KMS-11 (cell line): ENCODE measurements at regions not wholly inside any gene's neighbourhood (a gene's known extent, or its start where the extent isn't known, plus 50 kb on each side); places are given as distances from the start of the nearest gene placed in this dataset.

Experiments
- H2AFZ ChIP-seq: fragments of 200-600 bp; sonication (generic); 2 replicates; pipeline ENCODE4 v1.6.1; 2016; ENCODE audit warnings: antibody characterized with exemption, mixed run types, low read depth
- H3K27ac ChIP-seq: fragments of 200-600 bp; sonication (generic); 2 replicates; pipeline ENCODE4 v1.6.1; 2016; ENCODE audit warnings: mild to moderate bottlenecking, mixed run types
- H3K27me3 ChIP-seq: fragments of 200-600 bp; sonication (generic); 2 replicates; pipeline ENCODE4 v1.6.1; 2017; ENCODE audit warnings: mild to moderate bottlenecking, low read depth, mixed run types, moderate library complexity; ENCODE audit not compliant: insufficient read depth
- H3K36me3 ChIP-seq: fragments of 200-600 bp; sonication (generic); 2 replicates; pipeline ENCODE4 v1.6.1; 2017; ENCODE audit warnings: mild to moderate bottlenecking, mixed run types; ENCODE audit not compliant: insufficient read depth
- H3K4me1 ChIP-seq: fragments of 200-600 bp; sonication (generic); 2 replicates; pipeline ENCODE4 v1.6.1; 2016; ENCODE audit warnings: mild to moderate bottlenecking, low read depth, mixed run types; ENCODE audit not compliant: poor library complexity, severe bottlenecking
- H3K4me2 ChIP-seq: fragments of 200-600 bp; sonication (generic); 2 replicates; pipeline ENCODE4 v1.7.0; 2016; ENCODE audit warnings: mild to moderate bottlenecking, mixed run types
- H3K4me3 ChIP-seq: fragments of 200-600 bp; sonication (generic); IDR thresholded peaks from 2 replicates; pipeline ENCODE4 v1.6.1; 2017; ENCODE audit warnings: low read depth, low read length, mixed read lengths; ENCODE audit not compliant: insufficient read depth
- H3K79me2 ChIP-seq: fragments of 200-600 bp; sonication (generic); 2 replicates; pipeline ENCODE4 v1.6.1; 2016; ENCODE audit warnings: low read depth, mixed run types; ENCODE audit not compliant: insufficient read depth
- H3K9ac ChIP-seq: fragments of 200-600 bp; sonication (generic); 2 replicates; pipeline ENCODE4 v1.6.1; 2016; ENCODE audit warnings: mild to moderate bottlenecking, mixed run types
- H4K20me1 ChIP-seq: fragments of 200-600 bp; sonication (generic); 2 replicates; pipeline ENCODE4 v1.6.1; 2016; ENCODE audit warnings: mild to moderate bottlenecking, mixed run types; ENCODE audit not compliant: insufficient read depth
- TF ChIP-seq, protein P1 (sequence below): fragments of 200-600 bp; sonication (generic); conservative IDR thresholded peaks from 2 replicates; pipeline ENCODE4 v1.6.1; 2017; ENCODE audit warnings: low read depth, mild to moderate bottlenecking, antibody characterized with exemption, low read length, moderate library complexity, mixed read lengths

DNA sequence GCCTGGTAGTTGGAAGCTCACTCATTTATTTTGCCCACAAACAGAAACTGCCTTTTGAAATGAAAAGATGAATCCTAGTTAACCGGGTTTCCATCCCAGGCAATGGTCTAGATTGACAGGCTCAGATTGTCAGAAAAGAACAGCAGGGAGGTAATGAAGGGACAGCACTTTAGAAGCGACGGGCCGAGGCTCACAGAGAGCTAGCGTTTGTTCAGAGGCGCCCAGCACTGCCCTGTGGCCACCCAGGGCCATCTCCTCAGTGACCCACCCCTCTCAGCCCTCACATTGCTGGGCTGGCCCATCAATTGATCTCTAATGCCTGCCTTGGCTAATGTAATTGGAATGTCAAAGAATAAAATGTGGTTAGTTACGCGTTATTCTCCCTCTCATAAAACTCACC, 304.8 kb downstream of the CDCA7 start:
- H4K20me1 ChIP-seq = no peaks in the 10 kb centered on the region
- H3K27ac ChIP-seq = no peak overlapping the region
- H3K79me2 ChIP-seq = no peaks in the 10 kb centered on the region
- TF ChIP-seq, protein P1, sequence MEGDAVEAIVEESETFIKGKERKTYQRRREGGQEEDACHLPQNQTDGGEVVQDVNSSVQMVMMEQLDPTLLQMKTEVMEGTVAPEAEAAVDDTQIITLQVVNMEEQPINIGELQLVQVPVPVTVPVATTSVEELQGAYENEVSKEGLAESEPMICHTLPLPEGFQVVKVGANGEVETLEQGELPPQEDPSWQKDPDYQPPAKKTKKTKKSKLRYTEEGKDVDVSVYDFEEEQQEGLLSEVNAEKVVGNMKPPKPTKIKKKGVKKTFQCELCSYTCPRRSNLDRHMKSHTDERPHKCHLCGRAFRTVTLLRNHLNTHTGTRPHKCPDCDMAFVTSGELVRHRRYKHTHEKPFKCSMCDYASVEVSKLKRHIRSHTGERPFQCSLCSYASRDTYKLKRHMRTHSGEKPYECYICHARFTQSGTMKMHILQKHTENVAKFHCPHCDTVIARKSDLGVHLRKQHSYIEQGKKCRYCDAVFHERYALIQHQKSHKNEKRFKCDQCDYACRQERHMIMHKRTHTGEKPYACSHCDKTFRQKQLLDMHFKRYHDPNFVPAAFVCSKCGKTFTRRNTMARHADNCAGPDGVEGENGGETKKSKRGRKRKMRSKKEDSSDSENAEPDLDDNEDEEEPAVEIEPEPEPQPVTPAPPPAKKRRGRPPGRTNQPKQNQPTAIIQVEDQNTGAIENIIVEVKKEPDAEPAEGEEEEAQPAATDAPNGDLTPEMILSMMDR = no peak
- no peaks in the 10 kb centered on the region for H3K36me3 ChIP-seq
- no peak overlapping the region for H3K4me2 ChIP-seq
- no peak overlapping the region for H3K4me3 ChIP-seq
- H2AFZ ChIP-seq = no peak overlapping the region
- H3K27me3 ChIP-seq = no peaks in the 10 kb centered on the region
- H3K4me1 ChIP-seq = no peaks in the 10 kb centered on the region
- no peak overlapping the region for H3K9ac ChIP-seq

DNA sequence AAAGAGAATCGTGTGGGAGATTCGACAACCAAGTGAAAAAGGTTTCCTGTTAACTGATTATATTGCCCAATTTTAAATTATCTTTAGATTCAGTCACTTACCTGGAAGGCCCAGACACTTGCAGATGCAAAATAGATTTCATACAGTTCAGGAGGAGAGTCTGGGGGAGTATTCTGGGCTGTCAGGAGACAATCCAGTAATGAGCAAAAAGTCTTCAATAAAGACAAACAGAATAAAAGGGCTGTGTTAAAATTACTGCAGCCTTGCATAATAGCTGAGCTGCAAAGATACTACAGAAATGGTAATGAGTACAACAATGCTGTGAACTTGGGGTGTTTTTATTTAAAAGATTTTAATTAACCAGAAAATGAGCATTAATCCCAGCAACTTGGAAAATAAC, 303.6 kb downstream of the SP3 start:
- Histone ChIP-seq H3K4me1 (no peaks in the 10 kb centered on the region), H3K36me3 (no peaks in the 10 kb centered on the region), H3K79me2 (no peaks in the 10 kb centered on the region), H3K9ac (no peak overlapping the region), H3K4me2 (no peak overlapping the region), H3K27ac (no peak overlapping the region), H3K27me3 (no peaks in the 10 kb centered on the region), H3K4me3 (no peak overlapping the region), H2AFZ (no peak overlapping the region), H4K20me1 (no peaks in the 10 kb centered on the region)
- TF ChIP-seq, protein P1 = no peak

DNA sequence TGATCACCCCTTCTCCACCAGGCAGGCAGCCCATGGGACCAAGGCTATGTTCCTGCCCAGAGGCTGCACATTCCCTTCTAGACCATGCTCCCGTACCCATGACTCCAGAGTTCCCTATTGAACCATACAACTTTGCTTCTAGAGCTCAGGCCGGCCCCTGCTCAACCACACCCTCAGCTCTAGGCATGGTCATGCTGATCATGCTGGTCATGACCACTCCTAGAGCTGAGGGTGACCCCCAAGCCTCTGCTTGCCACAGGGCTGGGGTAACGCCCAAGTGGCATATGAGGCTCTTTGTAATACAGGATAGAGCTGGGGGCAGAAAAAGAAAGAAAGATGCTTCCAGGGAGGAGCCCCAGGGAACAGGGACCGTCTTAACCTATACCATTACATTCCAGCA, 301.8 kb downstream of the SP3 start:
- H3K27me3 ChIP-seq = no peaks in the 10 kb centered on the region
- H3K4me1 ChIP-seq = no peaks in the 10 kb centered on the region
- no peak overlapping the region for H3K27ac ChIP-seq
- H3K79me2 ChIP-seq = no peaks in the 10 kb centered on the region
- no peak overlapping the region for H3K9ac ChIP-seq
- no peaks in the 10 kb centered on the region for H4K20me1 ChIP-seq
- H2AFZ ChIP-seq = no peak overlapping the region
- H3K4me2 ChIP-seq = no peak overlapping the region
- no peaks in the 10 kb centered on the region for H3K36me3 ChIP-seq
- TF ChIP-seq, protein P1 = no peak
- no peak overlapping the region for H3K4me3 ChIP-seq

DNA sequence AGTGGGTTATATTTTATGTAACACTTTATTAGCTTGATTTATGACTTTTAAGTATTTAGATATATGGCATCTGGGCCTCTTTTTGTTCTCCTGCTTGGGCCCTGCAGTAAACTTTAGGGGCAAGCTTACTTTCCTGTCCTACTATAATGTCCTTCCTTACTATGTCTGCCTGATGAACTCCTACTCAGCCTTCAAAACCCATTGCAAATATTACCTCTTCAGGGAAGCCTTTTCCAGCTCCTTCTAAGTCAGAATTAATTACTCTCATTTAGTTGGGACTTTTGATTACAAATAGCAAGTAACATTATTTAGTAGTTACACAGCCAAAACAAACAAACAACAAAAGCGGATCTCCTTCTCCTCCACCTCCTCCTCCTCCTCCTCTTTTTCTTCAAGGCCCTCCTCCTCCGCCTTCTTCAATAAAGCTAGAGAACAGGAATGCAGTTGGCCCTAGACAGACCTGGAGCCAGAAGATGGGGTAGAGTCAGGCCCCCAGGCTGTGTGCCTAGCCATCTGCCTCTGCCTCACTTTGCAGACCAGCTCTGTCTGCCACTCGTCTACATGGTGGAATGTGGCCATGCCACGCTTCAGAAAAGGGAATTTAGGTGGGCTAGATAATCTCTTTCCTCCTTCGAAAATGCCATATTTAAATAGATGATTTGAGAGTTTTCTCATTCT, 301.2 kb downstream of the SP3 start:
- Histone ChIP-seq H3K27ac (no peak overlapping the region), H3K79me2 (no peaks in the 10 kb centered on the region), H3K4me2 (no peak overlapping the region), H3K4me1 (no peaks in the 10 kb centered on the region), H3K36me3 (no peaks in the 10 kb centered on the region), H4K20me1 (no peaks in the 10 kb centered on the region), H3K9ac (no peak overlapping the region), H2AFZ (no peak overlapping the region), H3K27me3 (no peaks in the 10 kb centered on the region), H3K4me3 (no peak overlapping the region)
- TF ChIP-seq, protein P1 = no peak
